ENCODE measurements at regions not wholly inside any gene's neighbourhood (a gene's known extent, or its start where the extent isn't known, plus 50 kb on each side); places are given as distances from the start of the nearest gene placed in this dataset.

DNA sequence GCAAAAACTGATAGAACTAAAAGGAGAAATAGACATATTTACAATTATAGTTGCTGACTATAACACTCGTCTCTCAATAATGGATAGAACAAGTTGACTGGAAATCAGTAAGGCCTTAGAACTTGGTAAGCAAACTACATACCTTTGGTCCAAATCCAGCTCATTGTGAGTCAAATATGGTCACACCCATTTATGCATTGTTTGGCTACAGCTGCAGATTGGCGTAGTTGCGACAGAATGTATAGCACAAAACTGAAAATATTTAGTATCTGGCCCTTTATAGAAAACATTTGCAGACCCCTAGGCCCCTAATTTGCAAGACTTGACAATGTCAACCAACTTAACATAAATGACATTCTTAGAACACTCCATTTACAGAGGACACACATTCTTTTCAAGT is 103.6 kb upstream of the EGR2 start:
- DNase-seq: no peak

DNA sequence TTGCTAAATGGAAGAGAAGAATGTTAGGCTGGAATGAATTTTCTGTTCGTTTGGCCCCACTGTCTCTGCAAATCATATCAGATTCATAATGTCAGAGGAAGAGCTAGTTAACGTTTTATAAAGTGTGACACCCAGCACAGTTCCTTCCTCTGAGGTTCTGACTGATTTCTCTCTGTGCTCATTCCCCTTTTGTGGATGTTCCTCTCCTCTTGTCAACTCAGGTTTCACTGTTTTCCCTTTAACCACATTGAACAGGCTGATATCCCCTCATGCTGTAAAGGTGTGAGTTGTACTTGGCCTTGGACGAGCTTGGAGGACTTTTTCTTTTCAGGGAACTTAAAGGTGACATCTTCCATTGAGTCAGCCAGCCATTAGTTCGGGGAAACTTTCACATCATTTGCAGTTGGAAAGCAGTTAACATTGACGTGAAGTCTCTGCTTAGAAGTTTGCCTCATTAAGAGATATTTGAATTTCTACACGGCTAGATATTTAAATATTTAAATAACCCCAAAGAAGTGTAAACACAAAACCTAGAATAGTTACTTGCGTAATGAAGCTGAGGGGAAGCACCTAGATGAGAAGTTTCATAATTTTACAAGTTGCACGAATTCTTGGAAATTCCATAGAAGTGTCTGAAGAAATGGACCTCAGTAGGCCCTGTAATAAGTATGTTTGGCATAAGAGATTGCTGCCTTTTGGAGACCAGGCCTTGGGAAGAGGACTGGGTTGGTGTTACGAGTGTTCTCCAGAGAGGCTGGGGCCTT is 101.5 kb upstream of the EGR2 start:
- DNase-seq: no peak

DNA sequence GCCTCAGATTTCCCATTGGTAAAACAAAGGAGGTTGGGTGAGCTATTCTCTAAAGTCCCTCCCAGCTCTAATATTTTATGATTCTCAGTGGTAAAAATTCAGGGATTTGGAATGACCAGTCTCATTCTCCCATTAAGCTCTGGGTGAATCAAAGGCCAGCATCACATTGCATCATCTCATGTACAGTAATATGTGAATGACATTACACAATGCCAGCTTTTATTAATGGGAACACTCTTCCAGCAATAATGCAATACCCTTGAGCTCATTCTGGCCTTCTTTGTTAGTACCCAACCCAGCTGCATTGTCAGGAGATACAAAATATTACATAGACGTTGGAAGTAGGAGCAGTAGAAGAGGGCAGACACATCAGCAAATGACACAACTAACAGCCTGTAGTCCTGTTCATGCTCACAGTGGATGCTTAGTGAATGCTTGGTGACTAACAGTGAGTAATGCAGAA is 100.0 kb upstream of the EGR2 start:
- no peak for DNase-seq

DNA sequence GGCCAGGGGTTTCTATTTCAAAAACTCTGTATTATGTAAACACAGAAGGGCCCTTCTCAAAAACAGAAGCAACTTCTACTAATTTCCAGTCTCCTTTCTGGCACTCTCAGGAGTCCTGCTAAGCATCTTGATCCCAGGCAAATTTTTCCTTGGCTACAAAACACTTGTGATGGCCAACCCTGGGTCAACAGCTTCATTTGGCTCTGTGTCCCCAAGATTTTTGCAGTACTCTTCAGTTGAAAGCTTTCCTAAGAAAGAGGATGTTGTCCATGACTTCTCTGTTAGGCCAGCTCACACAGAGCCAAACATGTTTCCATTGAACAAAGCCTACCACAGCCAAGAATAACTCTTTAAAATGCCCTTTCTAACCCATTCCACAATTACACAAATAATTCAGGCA is 99.0 kb upstream of the EGR2 start:
- DNase-seq: no peak

DNA sequence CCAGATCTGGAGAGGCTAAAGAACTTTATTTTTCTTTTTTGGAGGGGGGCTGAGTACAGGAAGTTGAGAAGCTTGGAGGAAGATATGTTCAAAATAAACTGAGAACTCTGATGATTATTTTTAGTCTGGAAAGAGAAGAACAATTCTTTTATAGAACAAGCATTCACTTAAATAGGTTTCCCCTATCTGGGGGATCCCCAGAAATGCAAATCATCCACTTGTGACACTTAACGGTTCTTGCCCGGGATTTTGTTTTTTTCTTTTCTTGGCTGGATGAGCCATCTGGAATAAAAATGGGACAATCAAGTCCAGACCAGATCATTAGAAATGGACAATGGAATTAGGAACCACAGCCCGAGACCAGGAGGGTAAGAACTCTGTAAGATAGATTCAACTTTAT is 95.9 kb upstream of the EGR2 start:
- DNase-seq: no peak

DNA sequence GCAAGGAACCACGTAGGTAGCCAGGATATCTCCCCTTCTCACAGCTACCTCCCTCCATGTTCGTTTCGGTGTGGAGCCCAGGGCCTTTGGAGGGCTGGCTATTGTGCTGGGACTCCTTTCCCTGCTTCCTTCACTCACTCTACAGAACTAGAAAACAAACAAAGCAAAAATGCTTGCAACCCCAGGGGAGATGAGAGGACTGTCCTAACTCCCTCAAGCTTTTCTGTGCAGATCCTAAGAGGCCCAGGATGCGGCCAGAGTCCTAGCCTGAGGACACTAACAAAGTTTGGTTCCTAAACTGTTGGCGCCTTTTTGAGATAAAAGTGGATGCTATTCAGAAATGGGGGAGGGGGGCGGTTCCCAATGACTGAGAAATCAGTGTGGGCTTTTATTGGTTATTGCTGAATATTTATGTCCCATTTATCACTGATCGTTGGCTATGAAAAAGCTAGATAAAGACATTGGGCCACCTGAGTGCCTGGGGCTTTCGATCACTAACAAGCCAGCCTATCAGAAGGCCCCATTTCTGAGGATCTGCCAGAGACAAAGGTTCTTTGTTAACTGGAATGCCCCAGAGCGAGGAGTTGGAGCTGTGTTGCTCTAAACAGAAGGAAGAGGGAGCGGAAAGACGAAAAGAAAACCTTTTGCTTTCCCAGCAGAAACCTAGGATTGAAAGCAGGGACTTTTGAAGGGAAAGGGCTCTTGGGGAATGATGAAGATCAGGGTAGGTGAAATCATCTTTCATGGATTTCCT is 95.2 kb upstream of the EGR2 start:
- no peak for DNase-seq

DNA sequence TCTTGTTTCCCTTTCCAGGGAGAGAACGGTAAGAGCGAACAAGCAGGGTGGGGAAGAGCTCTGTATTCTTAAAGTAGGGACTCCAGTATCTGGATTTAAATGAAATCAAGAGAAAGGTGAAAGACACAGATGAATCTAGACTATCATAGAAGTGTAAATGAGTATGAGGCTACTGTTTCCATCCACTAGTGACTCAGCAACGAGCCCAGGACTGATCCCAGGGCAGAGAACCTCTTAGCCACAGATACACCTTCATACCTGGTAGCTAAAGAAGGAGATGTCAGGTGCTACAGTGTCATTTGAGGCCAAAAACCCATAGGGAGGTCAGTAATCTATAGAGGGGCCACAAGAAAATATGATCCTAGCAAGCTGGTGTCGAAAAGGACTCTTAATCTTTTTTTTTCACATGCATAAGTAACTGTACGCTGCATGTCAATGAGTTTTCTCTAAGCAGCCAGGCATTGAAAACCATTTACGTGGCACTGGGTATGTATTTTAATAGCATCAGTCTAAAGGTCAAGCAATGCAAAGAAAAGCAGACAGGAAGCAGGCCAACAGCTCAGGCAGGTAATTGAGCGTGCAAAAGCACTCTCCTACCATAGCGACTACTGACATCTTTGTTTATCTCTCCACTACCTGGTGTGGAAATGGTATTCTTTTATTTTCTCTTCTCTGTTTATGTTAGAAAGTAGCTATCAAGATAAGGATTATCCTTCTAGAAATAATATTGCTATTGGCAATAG is 91.5 kb upstream of the EGR2 start:
- DNase-seq: no peak

DNA sequence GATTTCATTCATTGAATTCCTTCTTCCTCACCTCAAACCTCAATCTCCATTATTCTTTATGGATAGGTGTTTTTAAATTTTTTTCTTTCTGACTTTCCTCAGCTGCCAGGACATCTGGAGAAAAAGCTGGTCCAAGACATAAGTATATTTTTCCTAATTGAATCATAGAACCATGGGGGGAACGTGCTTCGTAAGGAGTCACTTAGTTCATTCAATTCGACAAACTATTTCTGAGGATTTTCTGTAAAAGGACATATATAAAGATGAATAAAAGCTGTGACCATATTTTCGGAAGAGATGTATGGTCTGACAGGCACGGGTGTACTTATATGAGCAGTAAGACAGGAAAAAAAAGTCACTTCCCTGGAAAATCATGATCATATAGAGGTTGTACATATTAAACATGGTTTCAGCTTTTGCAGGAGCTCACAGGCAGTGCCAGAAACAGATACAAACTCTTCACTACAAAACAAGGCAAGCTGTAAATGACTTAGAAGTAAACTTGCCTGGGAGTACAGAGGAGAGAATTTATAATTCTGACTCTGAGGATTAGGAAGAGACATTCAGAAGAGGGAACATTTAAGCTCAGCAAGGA is 88.2 kb upstream of the EGR2 start:
- no peak for DNase-seq

DNA sequence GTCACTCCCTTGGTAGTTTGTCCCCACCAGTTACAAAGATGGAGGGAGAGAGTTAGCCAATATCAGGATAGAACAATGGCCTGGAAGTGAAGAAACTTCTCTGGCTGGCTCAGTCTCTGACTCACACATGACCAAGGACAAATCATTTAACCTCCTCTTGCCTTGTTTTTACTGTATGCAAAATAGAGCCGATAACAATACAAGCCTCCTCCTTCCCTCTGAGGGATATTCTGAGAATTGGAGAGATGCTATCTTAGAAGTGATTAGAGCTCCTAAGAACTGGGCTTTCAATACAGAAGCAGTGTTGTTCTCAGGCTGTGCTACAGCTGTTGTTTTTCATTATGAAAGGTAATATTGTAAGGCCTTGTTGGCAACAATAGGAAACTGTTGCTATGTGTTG is 87.7 kb upstream of the EGR2 start:
- DNase-seq: no peak

DNA sequence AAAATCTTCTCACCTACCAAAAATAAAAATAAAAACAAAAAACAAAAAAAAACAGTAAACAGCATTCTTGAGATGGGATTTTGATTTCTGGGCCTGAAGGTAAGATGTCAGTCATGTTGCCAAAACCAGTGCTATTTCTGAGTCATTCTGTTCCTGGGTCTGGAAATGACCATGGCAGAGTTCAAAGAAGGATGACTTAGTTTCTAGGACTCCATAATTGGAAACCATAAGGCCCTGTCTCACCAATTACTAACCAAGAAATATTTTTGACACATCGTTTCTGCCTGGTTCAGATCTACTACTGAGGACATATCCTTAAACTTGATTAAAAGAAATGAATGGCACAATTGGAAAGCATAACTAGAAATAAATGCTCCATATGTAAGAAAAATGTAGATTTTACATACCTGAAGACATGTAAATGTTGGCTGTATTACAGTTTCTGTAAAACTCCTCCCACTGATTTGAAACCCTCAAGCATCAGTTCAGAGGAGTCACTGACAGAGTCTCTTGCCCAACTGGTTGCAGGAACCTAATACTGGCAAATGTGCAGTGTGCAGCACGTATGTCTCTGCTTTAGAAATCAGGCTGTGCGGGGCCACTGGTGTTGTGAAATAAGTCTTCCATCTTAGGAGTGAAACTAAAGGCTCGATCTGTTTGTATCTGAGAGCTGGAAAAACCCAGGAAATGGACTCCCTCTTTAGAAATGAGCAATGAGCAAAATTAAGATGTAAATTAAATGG is 84.8 kb upstream of the EGR2 start:
- DNase-seq: no peak

DNA sequence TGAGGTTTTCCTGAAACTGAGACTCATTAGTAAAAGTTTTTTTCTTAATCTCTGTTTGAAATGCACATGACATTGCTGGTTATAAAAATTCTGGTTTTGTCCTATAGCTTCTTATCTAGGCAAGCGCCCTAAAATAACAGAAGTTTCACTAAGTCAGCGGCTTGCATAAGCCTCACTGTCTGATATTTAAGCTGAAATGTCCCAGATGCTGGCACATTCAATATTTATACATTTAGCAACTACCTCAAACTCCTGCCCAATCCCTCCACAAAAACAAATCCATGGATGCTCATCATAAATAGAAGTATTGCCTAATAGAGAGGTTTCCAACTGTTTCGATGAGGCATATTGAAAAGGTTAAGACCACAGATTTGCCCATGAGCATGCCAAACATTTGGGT is 83.1 kb upstream of the EGR2 start:
- DNase-seq: no peak

DNA sequence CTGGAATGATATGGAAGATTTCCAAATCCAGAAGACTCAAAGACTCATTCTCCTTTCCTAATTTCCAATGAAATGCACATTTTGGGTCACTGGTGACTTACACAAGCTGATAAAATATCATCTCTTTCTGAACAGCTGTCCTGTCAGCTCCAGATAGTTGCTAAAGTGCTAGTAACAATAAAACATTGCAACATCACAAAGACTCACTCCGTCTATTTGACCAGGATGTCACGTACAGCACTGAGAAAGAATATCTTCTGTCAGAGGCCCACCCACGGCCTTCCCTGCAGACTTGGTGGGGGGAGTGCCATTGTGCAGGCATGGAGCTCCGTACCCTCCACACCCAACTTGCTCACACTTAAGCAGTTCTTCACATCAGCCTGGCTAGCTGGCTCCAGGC is 78.9 kb upstream of the EGR2 start:
- no peak for DNase-seq

DNA sequence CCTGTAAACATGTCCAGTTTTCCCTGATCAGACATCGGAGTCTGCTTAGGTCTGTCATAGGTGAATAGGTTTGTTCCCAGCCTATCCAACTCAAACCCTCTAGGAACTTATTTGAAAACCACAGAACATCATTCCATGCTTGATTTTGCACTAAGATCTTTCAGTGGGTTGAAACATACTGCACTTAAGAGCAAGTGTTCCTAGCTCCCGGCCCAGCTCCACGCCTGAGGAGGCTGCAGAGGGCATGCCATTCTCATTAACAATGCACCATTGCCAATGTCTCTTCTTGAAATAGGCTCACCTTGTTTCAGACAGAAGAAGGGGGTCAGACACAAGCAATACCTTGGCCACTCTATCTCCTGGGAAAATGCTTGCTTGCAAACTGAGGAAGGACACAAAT is 78.0 kb upstream of the EGR2 start:
- DNase-seq: no peak

DNA sequence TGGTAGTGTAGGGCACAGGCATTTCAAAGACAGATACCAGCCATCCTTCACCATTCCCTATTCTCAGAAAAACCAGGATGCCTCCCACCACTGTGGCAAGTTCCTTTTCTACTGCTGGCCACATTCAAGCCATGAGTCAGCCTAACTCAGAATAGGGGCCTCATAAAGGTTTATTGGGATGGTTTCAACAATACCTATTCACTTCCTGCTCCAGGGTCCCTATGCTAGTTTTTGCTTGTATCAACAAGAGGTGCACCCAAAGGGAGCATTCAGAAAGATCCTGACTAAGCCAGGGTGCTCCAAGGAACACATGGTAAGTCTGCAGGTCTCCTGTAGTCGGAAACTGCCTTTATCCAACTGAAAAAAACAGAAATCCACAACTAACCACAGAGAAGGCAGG is 76.9 kb upstream of the EGR2 start:
- DNase-seq: no peak

DNA sequence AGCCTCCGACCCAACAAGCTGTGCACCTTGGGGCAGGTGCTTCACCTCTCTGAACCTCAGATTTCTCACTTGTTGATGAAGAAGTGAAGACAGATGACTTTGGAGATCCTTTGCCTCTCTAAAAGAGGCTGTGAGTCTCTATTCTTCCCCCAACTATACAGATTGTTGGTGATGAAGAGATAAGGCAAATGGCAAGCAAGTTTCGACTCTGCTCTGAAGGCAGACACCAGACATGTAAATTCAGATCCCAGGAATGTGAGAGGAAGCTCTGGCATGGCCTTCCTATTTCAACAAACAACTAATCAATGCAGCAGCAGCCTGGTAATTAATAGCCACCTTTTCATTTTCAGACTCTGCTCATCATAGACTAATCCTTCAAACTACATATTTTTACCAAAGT is 74.2 kb upstream of the EGR2 start:
- DNase-seq: no peak

DNA sequence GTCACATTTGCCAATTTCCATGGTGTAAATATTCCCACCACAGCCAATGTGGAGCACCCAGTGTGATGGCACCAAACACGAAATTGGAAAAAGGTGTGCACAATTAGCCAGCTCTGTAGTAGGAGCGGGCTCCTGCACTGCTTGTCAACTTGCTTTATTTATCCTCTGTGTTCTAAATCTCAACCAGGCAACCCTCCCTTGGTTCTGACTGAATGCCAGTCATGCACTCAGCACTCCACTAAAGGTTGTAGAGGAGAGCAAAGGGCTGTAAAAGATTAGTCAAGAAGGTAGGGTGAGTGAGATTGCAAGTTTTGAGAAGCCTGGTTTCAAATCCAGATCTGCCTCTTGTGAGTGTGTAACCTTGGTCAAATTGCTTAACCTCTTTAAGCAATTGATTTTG is 71.5 kb upstream of the EGR2 start:
- no peak for DNase-seq

DNA sequence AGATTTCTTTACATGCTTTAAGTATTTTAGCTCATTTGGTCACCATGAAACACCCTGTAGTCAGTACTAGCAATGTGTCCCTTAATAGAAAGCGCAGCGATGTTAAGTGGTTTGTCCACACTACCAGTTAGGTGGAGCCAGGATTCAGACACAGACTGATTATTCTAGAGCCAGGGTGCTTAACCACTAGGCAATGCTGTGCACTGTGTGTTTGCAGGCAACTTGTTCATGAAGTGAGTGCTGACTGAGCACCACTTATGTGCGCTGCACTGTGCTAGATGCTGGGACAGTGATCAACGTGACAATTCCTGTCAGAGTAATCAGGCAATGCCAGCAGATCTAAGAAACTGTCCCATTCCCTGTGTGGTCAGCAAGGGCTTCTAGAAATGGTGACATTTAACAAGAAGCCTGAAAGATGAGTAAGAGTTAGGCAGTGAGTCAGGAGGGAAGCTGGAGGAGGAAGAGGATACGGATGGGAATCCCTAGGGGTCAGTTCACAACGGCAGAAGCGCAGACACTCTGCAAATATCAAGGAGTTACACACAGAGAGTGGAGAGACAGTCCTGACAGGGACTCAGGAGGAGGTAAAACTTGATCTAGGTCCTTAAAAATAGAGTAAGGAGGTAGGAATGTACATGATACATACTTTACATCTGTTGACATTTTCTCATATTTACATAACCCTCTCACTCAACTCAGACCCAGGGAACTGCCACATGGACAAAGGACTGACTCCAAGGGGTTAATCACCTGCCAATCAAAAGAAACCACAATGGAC is 69.7 kb upstream of the EGR2 start:
- no peak for DNase-seq

DNA sequence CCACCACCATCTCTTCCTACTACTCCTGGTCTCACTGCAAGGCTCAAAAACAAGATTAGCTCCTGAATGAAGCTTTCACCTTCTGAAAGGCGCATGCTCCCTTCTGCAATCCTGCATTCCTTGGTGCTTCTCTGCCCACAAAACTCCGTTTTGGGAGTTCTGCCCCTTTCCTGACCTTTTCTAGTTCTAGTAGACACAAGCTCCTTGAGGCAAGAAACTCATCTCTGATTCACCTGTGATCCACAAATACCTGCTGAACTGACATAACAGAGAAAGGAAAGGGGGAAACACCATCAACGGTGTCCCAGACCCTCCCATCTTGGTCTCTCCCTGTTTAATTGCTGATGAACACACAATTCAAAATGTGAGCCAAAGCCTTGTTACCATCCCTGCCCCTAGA is 64.0 kb upstream of the EGR2 start:
- DNase-seq: no peak

DNA sequence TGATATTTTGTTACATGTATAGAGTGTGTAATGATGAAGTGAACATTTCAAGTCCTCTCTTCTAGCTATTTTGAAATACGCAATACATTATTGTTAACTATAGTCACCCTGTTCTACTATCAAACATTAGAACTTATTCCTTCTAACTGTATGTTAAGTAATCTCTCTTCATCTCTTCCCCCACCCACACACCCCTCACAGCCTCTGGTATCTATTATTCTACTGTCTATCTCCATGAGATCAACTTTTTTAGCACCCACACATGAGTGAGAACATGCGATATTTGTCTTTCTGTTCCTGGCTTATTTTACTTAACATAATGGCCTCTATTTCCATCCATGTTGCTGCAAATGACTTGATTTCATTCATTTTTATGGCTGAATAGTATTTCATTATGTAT is 57.7 kb upstream of the EGR2 start:
- DNase-seq: no peak

DNA sequence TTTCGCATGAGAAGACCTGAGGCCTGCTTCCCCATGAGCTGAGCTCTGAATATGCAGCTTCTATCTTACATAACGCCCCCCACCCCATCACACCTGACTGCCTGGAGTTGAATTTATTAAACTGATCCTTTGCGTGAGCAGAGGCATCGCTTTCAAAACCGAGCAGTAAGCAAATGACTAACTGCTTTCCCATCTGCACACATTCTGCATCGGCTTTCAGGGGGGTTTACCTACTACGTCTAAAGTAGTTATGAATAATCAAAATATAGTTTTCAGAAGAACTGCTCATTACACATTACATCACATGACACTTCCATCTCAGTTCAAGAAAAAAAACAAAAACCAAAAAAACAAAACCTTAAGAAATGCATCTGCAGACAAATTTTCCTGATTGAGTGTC is 54.7 kb upstream of the EGR2 start:
- DNase-seq: no peak

DNA sequence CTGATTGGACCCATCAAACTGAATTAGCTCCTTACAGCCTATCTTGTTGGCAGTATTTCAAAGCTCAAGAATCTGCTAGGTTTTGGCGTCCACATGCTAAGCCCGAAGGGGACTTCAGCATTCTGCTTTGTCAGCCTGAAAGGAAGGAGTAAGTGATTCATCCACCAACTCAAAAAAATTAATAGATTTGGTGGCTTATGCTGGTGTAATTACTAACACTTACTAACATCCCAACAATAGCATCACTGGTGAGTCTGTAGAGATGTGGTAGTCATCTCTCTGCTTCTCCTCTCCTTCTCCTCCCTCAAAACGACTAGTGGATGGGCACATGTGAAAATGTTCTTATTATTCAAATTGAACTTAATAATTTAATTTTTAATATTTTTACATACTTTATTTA is 53.8 kb upstream of the EGR2 start:
- DNase-seq: no peak

DNA sequence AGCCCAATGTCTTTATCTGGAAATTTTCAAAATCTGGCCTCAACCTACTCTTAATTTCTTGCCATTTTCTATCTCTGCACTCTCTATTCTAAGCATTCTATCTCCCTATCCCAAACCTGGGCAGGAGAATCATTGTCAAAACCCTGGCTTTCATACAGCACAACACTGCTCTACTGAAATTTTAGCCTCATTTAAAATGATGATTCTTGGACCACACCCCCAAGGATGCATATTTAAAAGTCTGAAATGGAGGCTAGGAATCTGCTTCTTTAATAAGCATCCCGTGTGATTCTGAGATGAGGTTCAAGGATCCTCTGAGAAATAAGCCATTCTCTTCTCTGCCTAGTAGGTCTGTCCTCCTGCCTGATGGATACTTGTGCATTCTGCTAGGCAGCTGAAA is 50.8 kb upstream of the EGR2 start:
- no peak for DNase-seq

All from NCI-H524 treated with DMSO at 0.1 percent for 48 hours (cell line).